ENCODE measurements at regions not wholly inside any gene's neighbourhood (a gene's known extent, or its start where the extent isn't known, plus 50 kb on each side); places are given as distances from the start of the nearest gene placed in this dataset.

GRCh38 chr19:31761281-31761913, 412.2 kb upstream of the TSHZ3 start:
- H3K27me3 ChIP-seq: no peaks in the 10 kb centered on the region
- in situ Hi-C loops (cut with MboI; ENCODE audit: low pct_ligation_motif_present in 1 of 4, low pct_unique_long_range_greater_than_20kb in 1 of 4, low sequenced_read_pairs in 3 of 4): no loop called here

GRCh38 chr19:31770223-31770622, 421.0 kb upstream of the TSHZ3 start:
- 70 to 71% methylated on average over 3 to 4 of the region's 4 CpGs for WGBS, 2 donors (ENCODE audit: low coverage in 1 of 2)
- Histone ChIP-seq H3K9me3 (no peaks in the 10 kb centered on the region), H3K27me3 (no peaks in the 10 kb centered on the region), H3K4me3 (no peak overlapping the region), H3K27ac (no peak overlapping the region), H3K4me1 (no peaks in the 10 kb centered on the region), H3K36me3 (no peaks in the 10 kb centered on the region)
- TF ChIP-seq EP300 (IDR thresholded peaks at IDR 0.05; ENCODE audit: low read depth) (no peak), CTCF (IDR thresholded peaks at IDR 0.05) (no peak), POLR2AphosphoS5 (IDR thresholded peaks at IDR 0.05) (no peak)
- no peak for DNase-seq
- intact Hi-C loops (cut with DNase I; ENCODE audit: low total_unique reads) (loop anchor here (5.0 kb wide), 1 partner anchor 1808 kb away; no protein-coding TSS in a partner anchor), in situ Hi-C loops (cut with MboI; ENCODE audit: low pct_ligation_motif_present in 1 of 4, low pct_unique_long_range_greater_than_20kb in 1 of 4, low sequenced_read_pairs in 3 of 4) (no loop called here)

More at GRCh38 chr19:31761281-31761913, 412.2 kb upstream of the TSHZ3 start:
- no peak overlapping the region for H3K27ac ChIP-seq
- TF ChIP-seq POLR2A (IDR thresholded peaks at IDR 0.05): no peak
- intact Hi-C loops (cut with DNase I; ENCODE audit: low total_unique reads): no loop called here
- H3K9me3 ChIP-seq: no peaks in the 10 kb centered on the region
- WGBS, 2 donors (ENCODE audit: low coverage in 1 of 2): 54 to 67% methylated on average over 6 to 15 of the region's 15 CpGs
- no peak overlapping the region for H3K4me3 ChIP-seq
- no peaks in the 10 kb centered on the region for H3K36me3 ChIP-seq
- no peak for DNase-seq
- H3K4me1 ChIP-seq: no peaks in the 10 kb centered on the region

GRCh38 chr19:31772915-31773314, 423.7 kb upstream of the TSHZ3 start:
- Histone ChIP-seq H3K27me3 (no peaks in the 10 kb centered on the region), H3K9me3 (no peaks in the 10 kb centered on the region), H3K27ac (no peak overlapping the region), H3K36me3 (no peaks in the 10 kb centered on the region), H3K4me1 (no peaks in the 10 kb centered on the region), H3K4me3 (no peak overlapping the region)
- 85% methylated on average over 5 of the region's 5 CpGs; no CpG with 5 or more reads in 1 of the 2 donors for WGBS, 2 donors (ENCODE audit: low coverage in 1 of 2)
- in situ Hi-C loops (cut with MboI; ENCODE audit: low pct_ligation_motif_present in 1 of 4, low pct_unique_long_range_greater_than_20kb in 1 of 4, low sequenced_read_pairs in 3 of 4) (no loop called here), intact Hi-C loops (cut with DNase I; ENCODE audit: low total_unique reads) (loop anchor here (5.0 kb wide), 1 partner anchor 1811 kb away; no protein-coding TSS in a partner anchor)
- TF ChIP-seq CTCF (IDR thresholded peaks at IDR 0.05): no peak
- no peak for TF ChIP-seq POLR2AphosphoS5 (IDR thresholded peaks at IDR 0.05)
- no peak for TF ChIP-seq EP300 (IDR thresholded peaks at IDR 0.05; ENCODE audit: low read depth)
- no peak for TF ChIP-seq POLR2A (IDR thresholded peaks at IDR 0.05)
- DNase-seq: no peak

- DNase-seq: no peak
- TF ChIP-seq EP300 (IDR thresholded peaks at IDR 0.05; ENCODE audit: low read depth): no peak
- no peak for TF ChIP-seq POLR2AphosphoS5 (IDR thresholded peaks at IDR 0.05)
- TF ChIP-seq POLR2A (IDR thresholded peaks at IDR 0.05): no peak
- TF ChIP-seq CTCF (IDR thresholded peaks at IDR 0.05): no peak
- Histone ChIP-seq H3K4me3 (no peak overlapping the region), H3K4me1 (no peaks in the 10 kb centered on the region), H3K9me3 (no peaks in the 10 kb centered on the region), H3K27me3 (no peaks in the 10 kb centered on the region), H3K27ac (no peak overlapping the region), H3K36me3 (no peaks in the 10 kb centered on the region)
- in situ Hi-C loops (cut with MboI; ENCODE audit: low pct_ligation_motif_present in 1 of 4, low pct_unique_long_range_greater_than_20kb in 1 of 4, low sequenced_read_pairs in 3 of 4): no loop called here
- intact Hi-C loops (cut with DNase I; ENCODE audit: low total_unique reads): no loop called here
- 62% methylated on average over 4 of the region's 4 CpGs; no CpG with 5 or more reads in 1 of the 2 donors for WGBS, 2 donors (ENCODE audit: low coverage in 1 of 2)
Measured at GRCh38 chr19:31781542-31781941, 432.3 kb upstream of the TSHZ3 start.

GRCh38 chr19:31783592-31783991, 434.4 kb upstream of the TSHZ3 start:
- Histone ChIP-seq H3K27ac (no peak overlapping the region), H3K4me3 (no peak overlapping the region), H3K4me1 (no peaks in the 10 kb centered on the region), H3K36me3 (no peaks in the 10 kb centered on the region), H3K9me3 (no peaks in the 10 kb centered on the region), H3K27me3 (no peaks in the 10 kb centered on the region)
- intact Hi-C loops (cut with DNase I; ENCODE audit: low total_unique reads) (no loop called here), in situ Hi-C loops (cut with MboI; ENCODE audit: low pct_ligation_motif_present in 1 of 4, low pct_unique_long_range_greater_than_20kb in 1 of 4, low sequenced_read_pairs in 3 of 4) (no loop called here)
- TF ChIP-seq CTCF (IDR thresholded peaks at IDR 0.05) (no peak), EP300 (IDR thresholded peaks at IDR 0.05; ENCODE audit: low read depth) (no peak), POLR2AphosphoS5 (IDR thresholded peaks at IDR 0.05) (no peak)
- DNase-seq: no peak
- 49 to 50% methylated on average over 1 to 9 of the region's 9 CpGs for WGBS, 2 donors (ENCODE audit: low coverage in 1 of 2)

All from transverse colon (tissue), 4 donors.